B cell (primary cell): ENCODE measurements at regions not wholly inside any gene's neighbourhood (a gene's known extent, or its start where the extent isn't known, plus 50 kb on each side); places are given as distances from the start of the nearest gene placed in this dataset.

Source experiments
- ATAC-seq: fragments of 200-7000 bp; cut with Tn5 transposase; one replicate; pipeline ENCODE4 v1.10.0; 2021; ENCODE audit warnings: low read depth, mild to moderate bottlenecking, moderate number of reproducible peaks, moderate library complexity
- CTCF ChIA-PET: fragments of 350-600 bp; sonication (Branson Sonifier 250); formaldehyde crosslinking; loops from one replicate; lab custom pipeline; 2021; ENCODE audit warnings: antibody characterized with exemption, inconsistent platforms; lab: Charles Lee
- POLR2A ChIA-PET: fragments of 350-600 bp; sonication (Branson Sonifier 250); formaldehyde crosslinking; loops from one replicate; lab custom pipeline; 2021; ENCODE audit warnings: antibody characterized with exemption; lab: Charles Lee
- DNase-seq: peaks from one replicate; pipeline ENCODE4 v3.0.0; 2013
- H2AFZ ChIP-seq: 2 replicates; pipeline ENCODE4 v1.6.1; 2012; ENCODE audit warnings: mild to moderate bottlenecking, low read depth, low read length; ENCODE audit not compliant: insufficient read depth, poor library complexity, severe bottlenecking
- H3K27ac ChIP-seq, 2 donors: 1 replicate in 1 of 2; 2 replicates in 1 of 2; pipeline ENCODE4 v1.5.1; 2012 to 2013; ENCODE audit warnings: low read length in 2 of 2, mild to moderate bottlenecking in 2 of 2, moderate library complexity in 1 of 2
- H3K27me3 ChIP-seq, 4 experiments: fragments of 200-600 bp in 1 of 4; sonication (generic) in 1 of 4; replicated peaks in 1 of 4; 1 replicate in 2 of 4; 2 replicates in 2 of 4; pipeline versions ENCODE4 v1.6.1 to v1.7.0; 2013 to 2016; ENCODE audit warnings: low read length in 3 of 4, mild to moderate bottlenecking in 2 of 4, mixed read lengths in 1 of 4, moderate library complexity in 1 of 4; ENCODE audit not compliant: insufficient read depth in 4 of 4, control insufficient read depth in 3 of 4; ENCODE audit errors: control extremely low read depth in 1 of 4
- H3K36me3 ChIP-seq, 2 experiments: replicated peaks in 1 of 2; 1 replicate in 1 of 2; 2 replicates in 1 of 2; pipeline versions ENCODE4 v1.6.1 to v1.7.1; 2013; ENCODE audit warnings: low read length in 1 of 2; ENCODE audit not compliant: insufficient read depth in 2 of 2, control insufficient read depth in 1 of 2; ENCODE audit errors: control extremely low read depth in 1 of 2, extremely low read depth in 1 of 2
- H3K4me1 ChIP-seq, 2 donors: fragments of 200-600 bp in 1 of 2; sonication (generic) in 1 of 2; 1 replicate in 1 of 2; 2 replicates in 1 of 2; pipeline versions ENCODE4 v1.5.1 to v1.6.1; 2013 to 2017; ENCODE audit warnings: low read length in 2 of 2; ENCODE audit not compliant: control insufficient read depth in 2 of 2, insufficient read depth in 2 of 2
- H3K4me2 ChIP-seq: replicated peaks from 2 replicates; pipeline ENCODE3; 2012; ENCODE audit warnings: mild to moderate bottlenecking, low read depth, low read length; ENCODE audit not compliant: poor library complexity, severe bottlenecking
- H3K4me3 ChIP-seq, 5 experiments: fragments of 200-600 bp in 1 of 5; sonication (generic) in 1 of 5; 1 replicate in 3 of 5; 2 replicates in 2 of 5; pipeline versions ENCODE4 v1.5.1 to v1.7.0; 2011 to 2016; ENCODE audit warnings: low read length in 4 of 5, mild to moderate bottlenecking in 4 of 5, low read depth in 2 of 5, control low read depth in 1 of 5, moderate library complexity in 1 of 5; ENCODE audit not compliant: insufficient read depth in 1 of 5; ENCODE audit errors: control extremely low read depth in 1 of 5, extremely low read depth in 1 of 5
- H3K79me2 ChIP-seq: fragments of 200-600 bp; sonication (generic); one replicate; pipeline ENCODE4 v1.6.0; 2016; ENCODE audit warnings: low read length; ENCODE audit not compliant: control insufficient read depth, insufficient read depth
- H3K9ac ChIP-seq: fragments of 200-600 bp; sonication (generic); 2 replicates; pipeline ENCODE4 v1.6.1; 2017; ENCODE audit warnings: mild to moderate bottlenecking, low read length, moderate library complexity
- H3K9me3 ChIP-seq, 3 donors: one replicate each; pipeline versions ENCODE4 v1.6.1 to v1.7.1; 2013; ENCODE audit warnings: low read length in 2 of 3; ENCODE audit not compliant: control insufficient read depth in 2 of 3, insufficient read depth in 1 of 3; ENCODE audit errors: control extremely low read depth in 1 of 3
- H4K20me1 ChIP-seq: 2 replicates; pipeline ENCODE4 v1.6.0; 2012; ENCODE audit warnings: mild to moderate bottlenecking, low read length; ENCODE audit not compliant: insufficient read depth, control insufficient read depth, poor library complexity, severe bottlenecking
- H3K27ac Mint-ChIP-seq: one replicate; pipeline ENCODE4 v1.8.0; 2021; ENCODE audit warnings: mixed read lengths
- H3K27me3 Mint-ChIP-seq: one replicate; pipeline ENCODE4 v1.8.0; 2021; ENCODE audit warnings: mixed read lengths
- H3K4me1 Mint-ChIP-seq: one replicate; pipeline ENCODE4 v1.8.0; 2021; ENCODE audit warnings: mixed read lengths
- H3K4me3 Mint-ChIP-seq: one replicate; pipeline ENCODE4 v1.8.0; 2021; ENCODE audit warnings: mixed read lengths
- H3K9me3 Mint-ChIP-seq: one replicate; pipeline ENCODE4 v1.8.0; 2022; ENCODE audit warnings: mixed read lengths; ENCODE audit not compliant: insufficient read depth
- EZH2 ChIP-seq: IDR thresholded peaks from 2 replicates; pipeline ENCODE4 v1.6.1; 2012; ENCODE audit warnings: borderline replicate concordance, low read depth, mild to moderate bottlenecking, moderate library complexity, low read length; ENCODE audit not compliant: insufficient read depth, poor library complexity, severe bottlenecking
- WGBS: methylation state at CpG from one replicate; pipeline ENCODE4 v1.1.5; 2013; ENCODE audit warnings: missing lambda C conversion rate; ENCODE audit not compliant: insufficient coverage; 5-methylcytosine and 5-hydroxymethylcytosine counted together
- intact Hi-C: fragments of 100-400 bp; cut with micrococcal nuclease; formaldehyde crosslinking; loops from one replicate; pipeline ENCODE4 v1.10.0; 2022
- TF ChIP-seq, protein P1 (sequence below): fragments of 200-600 bp; IDR thresholded peaks from one replicate; pipeline ENCODE4 v1.8.0; 2022; ENCODE audit warnings: antibody characterized with exemption, mild to moderate bottlenecking

DNA sequence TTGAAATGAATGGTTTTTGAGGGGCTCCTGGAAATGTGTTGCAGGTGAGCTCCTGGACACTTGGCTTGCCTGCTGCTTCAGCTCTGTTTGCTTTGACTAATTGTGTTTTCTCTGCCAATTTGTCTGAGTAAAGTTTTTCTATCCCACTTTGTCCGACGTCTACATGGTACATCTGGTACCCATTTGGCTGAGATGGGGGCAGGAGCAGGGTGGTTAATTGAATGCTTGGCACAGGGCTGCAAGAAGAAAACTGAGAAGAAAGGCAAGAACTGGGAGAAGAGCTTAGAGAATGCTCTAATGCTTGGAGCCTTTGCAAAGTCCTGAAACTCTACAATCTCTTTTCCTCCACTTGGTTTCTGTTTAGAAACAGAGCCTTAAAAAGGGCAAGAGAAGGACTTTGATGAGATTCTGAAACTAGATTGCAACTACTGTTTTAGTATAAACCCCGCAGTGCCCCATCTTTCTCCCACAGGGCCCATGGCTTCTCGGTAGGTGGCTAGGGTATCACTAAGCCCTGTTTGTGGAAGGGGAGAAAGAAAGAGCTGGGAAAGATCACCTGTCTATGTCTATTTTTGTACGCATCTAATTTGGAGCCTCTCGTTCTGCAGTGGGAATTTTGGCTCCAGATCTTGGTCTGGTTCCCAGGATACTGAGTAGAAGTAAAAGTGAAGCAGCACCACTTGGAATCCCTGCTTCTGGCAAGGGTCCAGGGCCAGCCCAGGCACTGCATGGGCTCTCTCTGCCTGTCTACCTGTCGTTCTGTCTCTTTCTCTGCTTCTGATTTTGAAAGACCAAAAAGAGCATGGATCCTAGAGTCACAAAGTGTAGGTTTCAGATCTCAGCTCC is 214.4 kb downstream of the SEMA6A start:
- DNase-seq (no peak), ATAC-seq (no peak)
- TF ChIP-seq, protein P1, sequence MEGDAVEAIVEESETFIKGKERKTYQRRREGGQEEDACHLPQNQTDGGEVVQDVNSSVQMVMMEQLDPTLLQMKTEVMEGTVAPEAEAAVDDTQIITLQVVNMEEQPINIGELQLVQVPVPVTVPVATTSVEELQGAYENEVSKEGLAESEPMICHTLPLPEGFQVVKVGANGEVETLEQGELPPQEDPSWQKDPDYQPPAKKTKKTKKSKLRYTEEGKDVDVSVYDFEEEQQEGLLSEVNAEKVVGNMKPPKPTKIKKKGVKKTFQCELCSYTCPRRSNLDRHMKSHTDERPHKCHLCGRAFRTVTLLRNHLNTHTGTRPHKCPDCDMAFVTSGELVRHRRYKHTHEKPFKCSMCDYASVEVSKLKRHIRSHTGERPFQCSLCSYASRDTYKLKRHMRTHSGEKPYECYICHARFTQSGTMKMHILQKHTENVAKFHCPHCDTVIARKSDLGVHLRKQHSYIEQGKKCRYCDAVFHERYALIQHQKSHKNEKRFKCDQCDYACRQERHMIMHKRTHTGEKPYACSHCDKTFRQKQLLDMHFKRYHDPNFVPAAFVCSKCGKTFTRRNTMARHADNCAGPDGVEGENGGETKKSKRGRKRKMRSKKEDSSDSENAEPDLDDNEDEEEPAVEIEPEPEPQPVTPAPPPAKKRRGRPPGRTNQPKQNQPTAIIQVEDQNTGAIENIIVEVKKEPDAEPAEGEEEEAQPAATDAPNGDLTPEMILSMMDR = no peak
- Mint-ChIP-seq H3K27me3 (no peaks in the 10 kb centered on the region), H3K27ac (no peak overlapping the region), H3K9me3 (no peaks in the 10 kb centered on the region), H3K4me3 (no peak overlapping the region), H3K4me1 (peaks cover 30% of the 10 kb centered on the region)
- Histone ChIP-seq H3K9me3 (peaks cover 0 to 6% (median 0%) of the 10 kb centered on the region in 3 donors), H2AFZ (no peak overlapping the region), H3K36me3 (peaks cover 0 to 6% of the 10 kb centered on the region in 2 experiments), H3K4me1 (peaks cover 23 to 26% of the 10 kb centered on the region in 2 donors), H3K9ac (no peak overlapping the region), H3K27ac (no peak overlapping the region), H3K79me2 (no peaks in the 10 kb centered on the region), H3K4me2 (peak overlapping the region; percentile 39), H4K20me1 (no peaks in the 10 kb centered on the region), H3K4me3 (no peak overlapping the region), H3K27me3 (no peaks in the 10 kb centered on the region)
- WGBS = 95% methylated on average over 5 of the region's 7 CpGs
- ChIA-PET CTCF (interaction anchor here (1.3 kb wide), 1 partner anchor 224 kb away, joined by 4 read pairs; no protein-coding TSS in a partner anchor), POLR2A (no interaction called here)
- intact Hi-C loops = no loop called here

DNA sequence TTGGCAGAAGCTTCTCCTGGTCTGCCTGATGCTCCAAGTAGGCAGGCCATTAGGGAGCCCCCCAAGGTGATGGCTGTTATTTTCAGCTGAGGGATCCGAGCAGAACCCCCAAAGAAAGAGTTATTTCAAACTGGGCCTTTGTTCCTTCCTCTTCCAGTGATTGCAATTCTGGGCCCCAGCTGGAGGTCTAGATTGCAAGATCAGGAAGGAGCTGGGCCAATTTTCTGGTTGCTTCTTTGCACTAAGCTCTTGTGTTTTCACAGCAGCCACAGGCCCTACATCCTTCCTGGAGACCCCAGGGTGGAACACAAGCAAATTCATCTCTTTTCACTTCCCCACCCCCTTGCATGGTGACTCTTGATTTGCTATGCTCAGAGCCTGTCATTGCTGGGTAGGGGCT is 215.0 kb downstream of the SEMA6A start:
- Histone ChIP-seq H3K27me3 (no peaks in the 10 kb centered on the region), H3K79me2 (no peaks in the 10 kb centered on the region), H3K27ac (peak overlapping the region in 1 of 2 donors; percentile 46), H3K4me1 (peaks cover 23 to 26% of the 10 kb centered on the region in 2 donors), H3K4me2 (peak overlapping the region; percentile 39), H3K9ac (no peak overlapping the region), H3K36me3 (peaks cover 0 to 6% of the 10 kb centered on the region in 2 experiments), H2AFZ (no peak overlapping the region), H4K20me1 (no peaks in the 10 kb centered on the region), H3K9me3 (peaks cover 0 to 6% (median 0%) of the 10 kb centered on the region in 3 donors), H3K4me3 (no peak overlapping the region)
- no peak for ATAC-seq
- intact Hi-C loops = loop anchor here (5.0 kb wide), 1 partner anchor 222 kb away; no protein-coding TSS in a partner anchor
- Mint-ChIP-seq H3K4me3 (no peak overlapping the region), H3K27ac (no peak overlapping the region), H3K27me3 (no peaks in the 10 kb centered on the region), H3K9me3 (no peaks in the 10 kb centered on the region), H3K4me1 (peaks cover 30% of the 10 kb centered on the region)
- 50% methylated on average over 1 of the region's 1 CpG for WGBS
- DNase-seq = no peak
- no peak for TF ChIP-seq EZH2
- TF ChIP-seq, protein P1 = no peak
- CTCF ChIA-PET = interaction anchor here (1.3 kb wide), 1 partner anchor 223 kb away, joined by 4 read pairs; no protein-coding TSS in a partner anchor
- POLR2A ChIA-PET = interaction anchor here (0.6 kb wide), 1 partner anchor 420 kb away, joined by 4 read pairs; no protein-coding TSS in a partner anchor
